ENCODE measurements at regions not wholly inside any gene's neighbourhood (a gene's known extent, or its start where the extent isn't known, plus 50 kb on each side); places are given as distances from the start of the nearest gene placed in this dataset.

GRCh38 chr9:86695910-86696424 is 251.3 kb downstream of the GAS1 start:
- no peak for DNase-seq (ENCODE audit: low read depth in 3 of 3)

DNA sequence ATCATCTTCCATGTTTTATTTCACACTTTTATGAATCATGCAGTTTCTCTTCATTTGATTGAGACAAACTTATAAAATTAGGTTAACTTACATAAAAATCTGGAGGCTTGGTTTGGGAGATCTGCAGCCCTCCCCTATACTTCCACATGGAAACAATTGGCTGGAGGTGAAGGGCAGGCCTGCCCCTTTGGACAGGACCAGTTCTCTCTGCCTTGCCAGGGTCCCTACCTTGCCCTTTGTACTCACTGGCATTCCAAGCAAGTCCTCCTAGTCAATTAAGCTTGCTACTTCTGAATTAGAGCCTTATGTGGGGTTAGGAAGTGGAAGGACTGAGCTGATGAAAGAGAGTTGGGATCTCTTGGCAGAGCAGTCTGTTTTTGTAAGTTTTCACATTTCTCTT is 257.3 kb downstream of the GAS1 start:
- no peak for DNase-seq (ENCODE audit: low read depth in 3 of 3)

GRCh38 chr9:86687788-86688187 is 259.5 kb downstream of the GAS1 start:
- no peak for DNase-seq (ENCODE audit: low read depth in 3 of 3)

DNA sequence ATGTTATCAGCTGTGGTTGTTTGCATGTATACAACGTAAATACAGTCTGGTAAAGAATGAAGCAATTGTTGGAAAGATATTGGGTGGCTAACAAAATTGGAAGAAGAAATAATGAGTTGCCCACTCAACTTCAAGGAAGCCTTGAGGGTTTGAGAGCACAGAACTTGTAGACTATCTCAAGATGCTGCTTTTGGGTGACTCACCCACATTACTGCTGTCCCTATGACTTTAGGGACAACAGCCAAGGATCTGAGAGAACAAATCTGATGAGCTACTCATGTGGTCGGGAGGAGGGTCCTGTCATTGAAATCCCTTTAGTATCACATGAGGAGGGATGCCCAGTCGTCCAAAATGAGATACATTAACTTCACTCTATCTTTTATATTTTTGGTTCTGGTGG is 261.8 kb downstream of the GAS1 start:
- DNase-seq (ENCODE audit: low read depth in 3 of 3) = no peak

DNA sequence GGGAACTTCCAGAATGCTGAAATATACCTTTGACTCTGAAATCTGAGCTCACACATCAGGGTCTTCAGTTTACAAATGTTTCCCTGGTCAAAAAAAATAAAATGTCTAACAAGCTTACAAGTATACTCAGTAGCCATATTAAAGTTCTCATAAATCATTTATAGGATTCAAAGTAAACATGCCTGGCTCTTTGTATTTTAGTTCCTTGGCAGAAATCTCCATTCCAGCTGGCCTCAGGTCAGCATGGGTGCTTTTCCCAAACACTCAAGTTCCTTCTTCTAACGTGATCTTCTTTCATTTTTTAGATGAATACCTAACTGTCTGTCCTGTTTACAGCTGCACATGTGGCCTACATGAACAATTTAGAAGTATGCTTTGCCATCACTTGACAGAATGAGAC is 263.2 kb downstream of the GAS1 start:
- DNase-seq (ENCODE audit: low read depth in 3 of 3) = no peak

GRCh38 chr9:86682240-86682639 is 265.1 kb downstream of the GAS1 start:
- no peak for DNase-seq (ENCODE audit: low read depth in 3 of 3)

GRCh38 chr9:86679909-86680308 is 267.4 kb downstream of the GAS1 start:
- DNase-seq (ENCODE audit: low read depth in 3 of 3) = no peak

DNA sequence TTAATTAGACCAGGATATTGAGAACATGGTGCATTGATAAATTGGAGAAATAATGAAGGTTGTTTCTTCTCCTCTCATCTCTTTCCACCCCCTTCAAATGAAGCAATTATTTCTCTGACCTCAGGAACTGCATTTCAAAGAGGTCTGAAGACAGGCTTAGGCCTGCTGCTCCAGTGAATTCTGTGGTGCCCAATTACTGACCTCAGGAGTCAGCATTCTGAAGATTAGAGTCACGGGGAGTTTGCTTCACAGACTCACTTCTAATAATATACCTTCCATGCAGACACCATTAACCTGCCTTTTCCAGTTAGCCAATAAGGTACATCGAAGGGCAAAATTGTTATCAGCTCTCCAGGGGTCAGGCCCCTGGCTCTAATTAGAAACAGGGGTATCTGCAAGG is 270.9 kb downstream of the GAS1 start:
- DNase-seq (ENCODE audit: low read depth in 3 of 3) = no peak

DNA sequence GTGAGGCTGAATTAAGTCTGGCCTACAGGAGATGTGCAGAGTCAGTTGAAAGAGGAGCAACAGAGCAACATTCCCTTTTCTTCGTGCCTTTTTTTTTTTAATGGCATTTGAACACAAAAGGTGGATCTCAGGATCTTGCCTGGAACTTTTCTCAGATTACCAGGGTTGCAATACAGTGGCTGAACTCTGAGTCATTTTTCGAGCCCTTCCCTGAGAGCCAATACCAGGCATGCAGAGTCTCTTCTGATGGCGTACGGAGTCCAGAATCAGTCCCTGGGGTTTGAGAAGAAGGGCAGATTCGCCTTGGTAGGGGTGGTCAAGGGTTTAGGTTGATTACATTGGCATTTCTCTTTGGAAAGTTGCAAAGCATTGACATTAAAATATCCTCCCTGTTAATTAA is 271.5 kb downstream of the GAS1 start:
- DNase-seq (ENCODE audit: low read depth in 3 of 3) = no peak

DNA sequence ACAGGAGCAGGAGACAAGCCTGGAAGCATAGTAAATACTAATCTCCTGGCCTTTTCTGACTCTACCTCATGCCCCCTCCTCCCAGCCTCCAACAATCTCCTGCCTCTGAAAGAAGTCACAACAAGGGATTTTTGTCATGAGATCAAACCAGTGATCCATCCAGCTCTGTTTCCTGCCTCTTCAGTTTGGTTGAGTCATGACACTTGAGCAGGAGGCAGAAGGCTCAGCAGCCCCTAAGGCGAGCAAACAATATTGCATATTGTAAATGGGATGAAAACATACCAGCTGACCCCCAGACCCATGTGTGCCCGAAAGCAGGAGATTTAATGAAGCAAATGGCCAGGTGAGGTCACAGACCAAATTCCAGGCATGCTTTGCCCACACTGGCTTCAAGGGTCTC is 272.8 kb downstream of the GAS1 start:
- DNase-seq (ENCODE audit: low read depth in 3 of 3) = no peak

- no peak for DNase-seq (ENCODE audit: low read depth in 3 of 3)
Measured at GRCh38 chr9:86672966-86673365, 274.3 kb downstream of the GAS1 start.

- DNase-seq (ENCODE audit: low read depth in 3 of 3) = no peak
Measured at GRCh38 chr9:86672301-86672700, 275.0 kb downstream of the GAS1 start.

- DNase-seq (ENCODE audit: low read depth in 3 of 3) = no peak
Measured at GRCh38 chr9:86671018-86671417, 276.3 kb downstream of the GAS1 start.

GRCh38 chr9:86670536-86670935 is 276.8 kb downstream of the GAS1 start:
- no peak for DNase-seq (ENCODE audit: low read depth in 3 of 3)

- no peak for DNase-seq (ENCODE audit: low read depth in 3 of 3)
Measured at GRCh38 chr9:86670076-86670475, 277.2 kb downstream of the GAS1 start.

- no peak for DNase-seq (ENCODE audit: low read depth in 3 of 3)
Measured at GRCh38 chr9:86669422-86669821, 277.9 kb downstream of the GAS1 start.

GRCh38 chr9:86668488-86668887 is 278.8 kb downstream of the GAS1 start:
- no peak for DNase-seq (ENCODE audit: low read depth in 3 of 3)

- DNase-seq (ENCODE audit: low read depth in 3 of 3) = no peak
Measured at GRCh38 chr9:86667307-86667706, 280.0 kb downstream of the GAS1 start.

- no peak for DNase-seq (ENCODE audit: low read depth in 3 of 3)
Measured at GRCh38 chr9:86665416-86665815, 281.9 kb downstream of the GAS1 start.

DNA sequence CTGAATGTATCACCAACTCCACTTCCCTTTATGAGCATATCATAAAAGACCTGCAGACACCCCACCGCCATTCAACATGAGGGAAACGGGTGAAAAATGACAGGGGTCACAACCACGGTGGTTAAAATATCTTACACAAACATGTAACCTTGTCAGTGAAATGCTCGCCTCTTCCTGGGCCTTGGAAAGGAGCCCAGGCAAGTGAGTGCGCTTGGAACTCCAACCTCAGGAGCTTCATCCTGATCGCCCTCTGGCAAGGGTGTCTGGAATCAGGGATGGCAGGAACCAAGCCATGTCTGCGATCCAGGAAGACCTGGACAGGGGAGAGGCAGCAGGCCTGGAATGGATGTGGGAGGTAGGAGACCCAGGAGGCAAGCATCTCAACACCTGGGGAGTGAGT is 282.7 kb downstream of the GAS1 start:
- DNase-seq (ENCODE audit: low read depth in 3 of 3) = no peak

GRCh38 chr9:86663905-86664304 is 283.4 kb downstream of the GAS1 start:
- DNase-seq (ENCODE audit: low read depth in 3 of 3) = no peak

- DNase-seq (ENCODE audit: low read depth in 3 of 3) = no peak
Measured at GRCh38 chr9:86662890-86663468, 284.3 kb downstream of the GAS1 start.

GRCh38 chr9:86660146-86660943 is 287.0 kb downstream of the GAS1 start:
- DNase-seq (ENCODE audit: low read depth in 3 of 3) = no peak
